ENCODE measurements at regions not wholly inside any gene's neighbourhood (a gene's known extent, or its start where the extent isn't known, plus 50 kb on each side); places are given as distances from the start of the nearest gene placed in this dataset.

DNA sequence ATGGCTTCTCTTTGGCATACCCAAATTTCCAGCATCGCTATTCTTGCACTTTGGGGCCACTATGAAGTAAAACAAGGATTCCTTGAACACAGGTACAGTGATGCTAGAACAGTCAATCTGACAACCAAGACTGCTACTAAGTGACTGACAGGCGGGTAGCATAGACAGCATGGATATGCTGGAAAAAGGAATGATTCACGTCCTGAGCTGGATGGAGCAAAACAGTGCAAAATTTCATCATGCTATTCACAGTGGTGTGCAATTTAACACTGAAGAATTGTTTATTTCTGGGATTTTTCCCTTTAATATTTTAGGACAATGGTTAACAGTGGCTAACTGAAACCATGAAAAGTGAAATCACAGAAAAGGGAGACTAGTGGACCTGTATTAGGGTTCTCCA is 1511.2 kb upstream of the ZEB2 start:
- H3K4me3 ChIP-seq (ENCODE audit: low read depth, low read length): no peak overlapping the region
- DNase-seq (ENCODE audit: low read depth): no peak
- TF ChIP-seq CTCF (conservative IDR thresholded peaks at IDR 0.05; ENCODE audit: low read depth, low read length): no peak

GRCh38 chr2:146027156-146027555 is 1507.2 kb upstream of the ZEB2 start:
- H3K4me3 ChIP-seq (ENCODE audit: low read depth, low read length): no peak overlapping the region
- TF ChIP-seq CTCF (conservative IDR thresholded peaks at IDR 0.05; ENCODE audit: low read depth, low read length): no peak
- no peak for DNase-seq (ENCODE audit: low read depth)

- no peak for TF ChIP-seq CTCF (conservative IDR thresholded peaks at IDR 0.05; ENCODE audit: low read depth, low read length)
- DNase-seq (ENCODE audit: low read depth): no peak
- H3K4me3 ChIP-seq (ENCODE audit: low read depth, low read length): no peak overlapping the region
Observed at GRCh38 chr2:146025519-146025918, 1505.6 kb upstream of the ZEB2 start.

DNA sequence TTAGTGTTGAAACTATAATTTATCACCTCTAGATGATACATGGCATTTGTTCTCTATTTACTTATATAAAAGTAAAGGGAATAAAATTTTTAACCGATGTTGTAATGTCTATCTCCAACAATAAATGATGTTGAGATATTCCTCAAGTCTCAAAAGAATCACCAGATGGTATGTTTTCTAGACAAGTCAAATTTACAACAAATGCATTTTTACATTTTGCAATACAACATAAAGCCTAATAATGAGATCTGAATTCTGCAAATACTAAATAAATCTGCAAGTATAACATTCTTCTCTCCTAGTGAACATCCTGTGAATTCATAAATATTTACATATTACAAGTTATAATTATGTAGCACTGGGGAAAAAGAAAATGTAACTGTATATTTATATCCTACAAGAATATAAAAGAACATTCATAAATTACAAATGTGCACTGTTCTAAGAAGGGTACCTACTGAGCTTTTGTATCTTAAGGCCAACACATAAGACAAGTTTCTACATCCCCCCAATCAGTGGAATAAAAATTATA is 1504.4 kb upstream of the ZEB2 start:
- no peak overlapping the region for H3K4me3 ChIP-seq (ENCODE audit: low read depth, low read length)
- DNase-seq (ENCODE audit: low read depth): no peak

DNA sequence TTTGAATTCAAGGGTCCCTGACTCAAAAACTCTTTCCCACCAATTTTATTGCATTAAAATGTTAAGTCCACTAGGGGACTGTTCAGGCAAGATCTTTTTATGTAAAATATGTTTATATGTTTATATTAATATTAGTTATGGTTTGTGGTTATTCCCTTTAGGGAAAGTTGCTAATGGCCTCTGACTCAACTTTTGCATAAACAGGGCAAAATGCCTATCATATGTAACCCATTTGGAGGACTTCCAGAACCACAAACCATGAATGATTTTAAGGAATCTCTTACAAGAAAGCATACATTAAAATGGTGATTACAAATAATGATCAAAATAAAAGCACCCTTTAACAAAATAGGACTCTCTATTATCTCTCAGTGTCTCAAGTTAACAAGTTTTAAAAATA is 1484.5 kb upstream of the ZEB2 start:
- no peak overlapping the region for H3K4me3 ChIP-seq (ENCODE audit: low read depth, low read length)
- TF ChIP-seq CTCF (conservative IDR thresholded peaks at IDR 0.05; ENCODE audit: low read depth, low read length): no peak
- DNase-seq (ENCODE audit: low read depth): no peak

More for the DNA sequence above, 1504.4 kb upstream of the ZEB2 start:
- no peak for TF ChIP-seq CTCF (conservative IDR thresholded peaks at IDR 0.05; ENCODE audit: low read depth, low read length)

DNA sequence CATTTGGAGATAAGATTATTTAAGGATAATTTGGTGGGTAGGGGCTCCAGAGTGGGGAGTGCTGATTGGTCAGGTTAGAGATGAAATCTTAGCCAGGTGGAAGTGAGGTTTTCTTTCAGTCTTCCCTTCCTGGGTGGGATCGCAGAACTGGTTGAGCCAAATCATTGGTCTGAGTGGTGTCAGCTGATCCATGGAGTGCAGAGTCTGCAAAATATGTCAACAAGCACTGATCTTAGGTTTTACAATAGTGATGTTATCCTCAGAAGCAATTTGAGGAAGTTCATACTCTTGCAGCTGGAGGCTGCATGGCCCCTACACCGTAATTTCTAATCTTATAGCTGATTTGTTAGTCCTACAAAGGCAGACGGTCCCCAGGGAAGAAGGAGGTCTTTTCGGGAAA is 1483.4 kb upstream of the ZEB2 start:
- no peak overlapping the region for H3K4me3 ChIP-seq (ENCODE audit: low read depth, low read length)
- no peak for DNase-seq (ENCODE audit: low read depth)
- no peak for TF ChIP-seq CTCF (conservative IDR thresholded peaks at IDR 0.05; ENCODE audit: low read depth, low read length)

- TF ChIP-seq CTCF (conservative IDR thresholded peaks at IDR 0.05; ENCODE audit: low read depth, low read length): no peak
- DNase-seq (ENCODE audit: low read depth): no peak
- no peak overlapping the region for H3K4me3 ChIP-seq (ENCODE audit: low read depth, low read length)
Observed at GRCh38 chr2:145994910-145995309, 1475.0 kb upstream of the ZEB2 start.
